IPS-15b (cell line): ENCODE measurements at regions not wholly inside any gene's neighbourhood (a gene's known extent, or its start where the extent isn't known, plus 50 kb on each side); places are given as distances from the start of the nearest gene placed in this dataset.

ENCODE experiments used
- H3K27me3 ChIP-seq: one replicate; pipeline ENCODE4 v1.6.1; 2013; ENCODE audit warnings: low read length; ENCODE audit not compliant: control insufficient read depth, insufficient read depth
- H3K36me3 ChIP-seq: one replicate; pipeline ENCODE4 v1.6.1; 2013; ENCODE audit warnings: low read length; ENCODE audit not compliant: control insufficient read depth, insufficient read depth
- H3K4me1 ChIP-seq: one replicate; pipeline ENCODE4 v1.6.1; 2013; ENCODE audit warnings: mild to moderate bottlenecking, low read length; ENCODE audit not compliant: control insufficient read depth, insufficient read depth
- H3K4me3 ChIP-seq: one replicate; pipeline ENCODE4 v1.5.1; 2013; ENCODE audit warnings: low read depth, low read length
- H3K9ac ChIP-seq: one replicate; pipeline ENCODE4 v1.6.1; 2013; ENCODE audit warnings: low read depth, mild to moderate bottlenecking, low read length
- H3K9me3 ChIP-seq: one replicate; pipeline ENCODE4 v1.6.1; 2013; ENCODE audit warnings: mild to moderate bottlenecking, low read length; ENCODE audit not compliant: control insufficient read depth, insufficient read depth

- H3K27me3 ChIP-seq, result no peaks in the 10 kb centered on the region
- H3K4me3 ChIP-seq, result no peak overlapping the region
- H3K36me3 ChIP-seq, result no peaks in the 10 kb centered on the region
- no peaks in the 10 kb centered on the region for H3K4me1 ChIP-seq
- no peaks in the 10 kb centered on the region for H3K9me3 ChIP-seq
- no peak overlapping the region for H3K9ac ChIP-seq
Measured at GRCh38 chr9:87266697-87267096, 231.0 kb upstream of the DAPK1 start.

GRCh38 chr9:87267251-87268070, 230.2 kb upstream of the DAPK1 start:
- Histone ChIP-seq H3K9ac (no peak overlapping the region), H3K36me3 (no peaks in the 10 kb centered on the region), H3K4me3 (no peak overlapping the region), H3K9me3 (no peaks in the 10 kb centered on the region), H3K4me1 (no peaks in the 10 kb centered on the region), H3K27me3 (no peaks in the 10 kb centered on the region)

- Histone ChIP-seq H3K9ac (no peak overlapping the region), H3K9me3 (no peaks in the 10 kb centered on the region), H3K4me1 (no peaks in the 10 kb centered on the region), H3K27me3 (no peaks in the 10 kb centered on the region), H3K4me3 (no peak overlapping the region), H3K36me3 (no peaks in the 10 kb centered on the region)
Measured at GRCh38 chr9:87269296-87270176, 228.1 kb upstream of the DAPK1 start.

- no peaks in the 10 kb centered on the region for H3K27me3 ChIP-seq
- H3K9me3 ChIP-seq, result no peaks in the 10 kb centered on the region
- no peaks in the 10 kb centered on the region for H3K36me3 ChIP-seq
- H3K4me1 ChIP-seq, result no peaks in the 10 kb centered on the region
- no peak overlapping the region for H3K4me3 ChIP-seq
- no peak overlapping the region for H3K9ac ChIP-seq
Measured at GRCh38 chr9:87270221-87270847, 227.3 kb upstream of the DAPK1 start.

GRCh38 chr9:87270848-87271234, 226.8 kb upstream of the DAPK1 start:
- H3K27me3 ChIP-seq, result no peaks in the 10 kb centered on the region
- H3K9ac ChIP-seq, result no peak overlapping the region
- H3K4me3 ChIP-seq, result no peak overlapping the region
- no peaks in the 10 kb centered on the region for H3K36me3 ChIP-seq
- no peaks in the 10 kb centered on the region for H3K4me1 ChIP-seq
- H3K9me3 ChIP-seq, result no peaks in the 10 kb centered on the region

GRCh38 chr9:87271696-87272477, 225.8 kb upstream of the DAPK1 start:
- no peaks in the 10 kb centered on the region for H3K36me3 ChIP-seq
- no peaks in the 10 kb centered on the region for H3K27me3 ChIP-seq

GRCh38 chr9:87275047-87275725, 222.5 kb upstream of the DAPK1 start:
- Histone ChIP-seq H3K36me3 (no peaks in the 10 kb centered on the region), H3K27me3 (no peaks in the 10 kb centered on the region), H3K4me3 (no peak overlapping the region), H3K4me1 (no peaks in the 10 kb centered on the region), H3K9me3 (no peaks in the 10 kb centered on the region), H3K9ac (no peak overlapping the region)

More at GRCh38 chr9:87271696-87272477, 225.8 kb upstream of the DAPK1 start:
- Histone ChIP-seq H3K9me3 (no peaks in the 10 kb centered on the region), H3K9ac (no peak overlapping the region), H3K4me1 (no peaks in the 10 kb centered on the region), H3K4me3 (no peak overlapping the region)

GRCh38 chr9:87276327-87276841, 221.3 kb upstream of the DAPK1 start:
- H3K9ac ChIP-seq, result no peak overlapping the region
- no peaks in the 10 kb centered on the region for H3K4me1 ChIP-seq
- no peaks in the 10 kb centered on the region for H3K9me3 ChIP-seq
- H3K36me3 ChIP-seq, result no peaks in the 10 kb centered on the region
- H3K4me3 ChIP-seq, result no peak overlapping the region
- no peaks in the 10 kb centered on the region for H3K27me3 ChIP-seq

GRCh38 chr9:87276851-87277261, 220.8 kb upstream of the DAPK1 start:
- no peaks in the 10 kb centered on the region for H3K27me3 ChIP-seq
- H3K4me1 ChIP-seq, result no peaks in the 10 kb centered on the region
- H3K9me3 ChIP-seq, result no peaks in the 10 kb centered on the region
- no peak overlapping the region for H3K4me3 ChIP-seq
- H3K36me3 ChIP-seq, result no peaks in the 10 kb centered on the region
- no peak overlapping the region for H3K9ac ChIP-seq

- no peak overlapping the region for H3K9ac ChIP-seq
- H3K9me3 ChIP-seq, result no peaks in the 10 kb centered on the region
- no peaks in the 10 kb centered on the region for H3K36me3 ChIP-seq
- H3K4me3 ChIP-seq, result no peak overlapping the region
- H3K4me1 ChIP-seq, result no peaks in the 10 kb centered on the region
- H3K27me3 ChIP-seq, result no peaks in the 10 kb centered on the region
Measured at GRCh38 chr9:87277346-87277745, 220.3 kb upstream of the DAPK1 start.
